Panc1 (cell line): ENCODE measurements at regions not wholly inside any gene's neighbourhood (a gene's known extent, or its start where the extent isn't known, plus 50 kb on each side); places are given as distances from the start of the nearest gene placed in this dataset.

Source experiments
- POLR2AphosphoS5 ChIP-seq: IDR thresholded peaks from 2 replicates; pipeline ENCODE4 v1.6.1; 2012; ENCODE audit warnings: mild to moderate bottlenecking, low read depth, low read length, moderate library complexity
- REST ChIP-seq, 2 experiments: IDR thresholded peaks; 2 replicates each; pipeline ENCODE4 v1.6.1; 2011 to 2012; ENCODE audit warnings: low read depth in 2 of 2, control low read depth in 1 of 2, low read length in 1 of 2, mild to moderate bottlenecking in 1 of 2, moderate library complexity in 1 of 2; ENCODE audit not compliant: insufficient read depth in 1 of 2
- SIN3A ChIP-seq: IDR thresholded peaks from 2 replicates; pipeline ENCODE4 v1.6.1; 2012; ENCODE audit warnings: low read depth, mild to moderate bottlenecking, low read length, moderate library complexity, borderline replicate concordance; ENCODE audit not compliant: insufficient read depth
- TCF7L2 ChIP-seq: IDR thresholded peaks from 2 replicates; pipeline ENCODE4 v1.6.1; 2011; ENCODE audit warnings: mild to moderate bottlenecking, low read depth, low read length, inconsistent platforms
- TF ChIP-seq, protein P1 (sequence below): fragments of 450-650 bp; IDR thresholded peaks from 2 replicates; pipeline ENCODE4 v1.5.1; 2017; ENCODE audit warnings: mild to moderate bottlenecking

DNA sequence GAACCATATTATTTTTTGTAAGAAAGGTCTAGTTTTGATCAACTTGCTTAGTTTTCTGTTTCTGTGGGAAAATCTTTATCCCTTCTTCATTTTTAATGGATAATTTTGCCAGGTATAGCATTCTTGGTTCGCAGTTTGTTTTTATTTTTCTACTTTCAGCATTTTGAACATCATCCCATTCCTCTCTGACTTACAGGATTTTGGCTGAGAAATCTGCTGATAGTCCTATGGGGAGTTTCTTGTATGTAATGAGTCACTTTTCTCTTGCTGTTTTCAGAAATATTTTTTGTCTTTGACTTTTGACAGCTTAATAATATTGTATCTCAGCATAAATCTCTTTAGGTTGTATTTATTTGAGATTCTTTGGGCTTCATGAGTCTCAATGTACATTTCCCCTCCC lies 389.1 kb downstream of the PBX1 start:
- TF ChIP-seq POLR2AphosphoS5: no peak
- TF ChIP-seq, protein P1, sequence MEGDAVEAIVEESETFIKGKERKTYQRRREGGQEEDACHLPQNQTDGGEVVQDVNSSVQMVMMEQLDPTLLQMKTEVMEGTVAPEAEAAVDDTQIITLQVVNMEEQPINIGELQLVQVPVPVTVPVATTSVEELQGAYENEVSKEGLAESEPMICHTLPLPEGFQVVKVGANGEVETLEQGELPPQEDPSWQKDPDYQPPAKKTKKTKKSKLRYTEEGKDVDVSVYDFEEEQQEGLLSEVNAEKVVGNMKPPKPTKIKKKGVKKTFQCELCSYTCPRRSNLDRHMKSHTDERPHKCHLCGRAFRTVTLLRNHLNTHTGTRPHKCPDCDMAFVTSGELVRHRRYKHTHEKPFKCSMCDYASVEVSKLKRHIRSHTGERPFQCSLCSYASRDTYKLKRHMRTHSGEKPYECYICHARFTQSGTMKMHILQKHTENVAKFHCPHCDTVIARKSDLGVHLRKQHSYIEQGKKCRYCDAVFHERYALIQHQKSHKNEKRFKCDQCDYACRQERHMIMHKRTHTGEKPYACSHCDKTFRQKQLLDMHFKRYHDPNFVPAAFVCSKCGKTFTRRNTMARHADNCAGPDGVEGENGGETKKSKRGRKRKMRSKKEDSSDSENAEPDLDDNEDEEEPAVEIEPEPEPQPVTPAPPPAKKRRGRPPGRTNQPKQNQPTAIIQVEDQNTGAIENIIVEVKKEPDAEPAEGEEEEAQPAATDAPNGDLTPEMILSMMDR: no peak
- TF ChIP-seq REST (IDR thresholded peaks at IDR 0.05; ENCODE audit: insufficient read depth in 1 of 2, low read depth in 2 of 2, low read length in 1 of 2): no peak
- no peak for TF ChIP-seq TCF7L2
- no peak for TF ChIP-seq SIN3A
